SH-SY5Y (cell line): ENCODE measurements at regions not wholly inside any gene's neighbourhood (a gene's known extent, or its start where the extent isn't known, plus 50 kb on each side); places are given as distances from the start of the nearest gene placed in this dataset.
A peak's percentile ranks its signal among the peaks of the same experiment; 100 is the strongest.

Source experiments
- GATA2 ChIP-seq: IDR thresholded peaks from 2 replicates; pipeline ENCODE4 v1.6.1; 2011; ENCODE audit warnings: mild to moderate bottlenecking, low read depth, low read length
- GATA3 ChIP-seq: IDR thresholded peaks from 2 replicates; pipeline ENCODE4 v1.6.1; 2011; ENCODE audit warnings: low read depth, mild to moderate bottlenecking, low read length, moderate library complexity

GRCh38 chr10:2054728-2055127 is 317.4 kb upstream of the ADARB2 start:
- TF ChIP-seq GATA2 (peak; percentile 24; the same call in 1 of the 2 replicates), GATA3 (no peak; the same call in 1 of the 2 replicates)
